ENCODE measurements at regions not wholly inside any gene's neighbourhood (a gene's known extent, or its start where the extent isn't known, plus 50 kb on each side); places are given as distances from the start of the nearest gene placed in this dataset.
A peak's percentile ranks its signal among the peaks of the same experiment; 100 is the strongest.
"Not testable (repeated sequence)": the region's sequence is repeated elsewhere in the genome, so short reads cannot be mapped to it uniquely, and the experiment has no call there.

- no peak overlapping the region for H3K4me3 ChIP-seq (ENCODE audit: low read depth, low read length)
- no peak for DNase-seq (ENCODE audit: low read depth)
These were observed 52.9 kb upstream of the HDDC2 start for GRCh38 chr6:125354649-125355048.

- no peak for DNase-seq (ENCODE audit: low read depth)
- H3K4me3 ChIP-seq (ENCODE audit: low read depth, low read length), result no peak overlapping the region
These were observed 55.1 kb upstream of the HDDC2 start for GRCh38 chr6:125356884-125357283.

DNA sequence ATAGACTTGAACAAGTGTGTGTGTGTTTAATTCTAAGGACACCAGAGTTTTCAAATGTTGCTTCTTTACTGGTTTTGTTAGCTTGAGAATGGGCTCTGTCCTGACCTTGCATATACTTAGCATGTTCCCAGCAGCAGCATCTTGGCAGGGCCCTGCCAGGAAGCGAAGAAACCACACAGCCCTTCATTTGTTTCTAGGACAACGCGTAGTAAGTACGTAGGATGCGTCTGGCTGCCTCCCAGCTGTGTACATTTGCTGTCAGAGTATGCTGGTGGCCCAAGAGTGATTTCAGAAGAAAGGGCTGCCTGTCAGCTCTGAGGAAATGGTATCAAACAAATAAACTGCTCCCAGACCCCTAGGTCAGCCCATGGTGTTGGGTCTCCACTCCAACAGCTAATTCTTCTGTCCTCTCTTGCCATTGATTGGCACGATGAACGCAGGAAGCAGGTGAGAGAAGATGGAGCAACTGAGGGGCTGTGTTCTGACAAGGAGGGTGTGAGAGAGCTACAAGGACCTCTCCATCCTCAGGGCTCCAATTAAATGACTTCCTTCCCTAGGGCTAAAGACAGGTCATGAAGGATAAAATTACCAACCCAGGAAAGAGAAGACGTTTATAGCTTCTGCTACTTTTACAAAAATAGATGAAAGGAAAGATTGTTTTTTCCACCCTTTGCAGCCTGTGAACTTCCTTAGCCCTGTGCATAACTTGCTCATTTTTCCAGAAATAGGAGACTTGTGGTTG, 55.9 kb upstream of the HDDC2 start:
- DNase-seq (ENCODE audit: low read depth), result no peak

GRCh38 chr6:125358898-125359297, 57.1 kb upstream of the HDDC2 start:
- no peak overlapping the region for H3K4me3 ChIP-seq (ENCODE audit: low read depth, low read length)
- DNase-seq (ENCODE audit: low read depth), result no peak

More for the DNA sequence above, 55.9 kb upstream of the HDDC2 start:
- no peak overlapping the region for H3K4me3 ChIP-seq (ENCODE audit: low read depth, low read length)

- DNase-seq (ENCODE audit: low read depth), result no peak
- H3K4me3 ChIP-seq (ENCODE audit: low read depth, low read length), result no peak overlapping the region
These were observed 60.1 kb upstream of the HDDC2 start for GRCh38 chr6:125361868-125362267.

GRCh38 chr6:125363039-125363823, 61.5 kb upstream of the HDDC2 start:
- peak overlapping the region; percentile 54 for H3K4me3 ChIP-seq (ENCODE audit: low read depth, low read length)
- peak; percentile 64 for DNase-seq (ENCODE audit: low read depth)

GRCh38 chr6:125363824-125364165, 62.0 kb upstream of the HDDC2 start:
- no peak for DNase-seq (ENCODE audit: low read depth)
- H3K4me3 ChIP-seq (ENCODE audit: low read depth, low read length), result peak overlapping the region; percentile 54

GRCh38 chr6:125365230-125365629, 63.5 kb upstream of the HDDC2 start:
- no peak overlapping the region for H3K4me3 ChIP-seq (ENCODE audit: low read depth, low read length)
- no peak for DNase-seq (ENCODE audit: low read depth)

DNA sequence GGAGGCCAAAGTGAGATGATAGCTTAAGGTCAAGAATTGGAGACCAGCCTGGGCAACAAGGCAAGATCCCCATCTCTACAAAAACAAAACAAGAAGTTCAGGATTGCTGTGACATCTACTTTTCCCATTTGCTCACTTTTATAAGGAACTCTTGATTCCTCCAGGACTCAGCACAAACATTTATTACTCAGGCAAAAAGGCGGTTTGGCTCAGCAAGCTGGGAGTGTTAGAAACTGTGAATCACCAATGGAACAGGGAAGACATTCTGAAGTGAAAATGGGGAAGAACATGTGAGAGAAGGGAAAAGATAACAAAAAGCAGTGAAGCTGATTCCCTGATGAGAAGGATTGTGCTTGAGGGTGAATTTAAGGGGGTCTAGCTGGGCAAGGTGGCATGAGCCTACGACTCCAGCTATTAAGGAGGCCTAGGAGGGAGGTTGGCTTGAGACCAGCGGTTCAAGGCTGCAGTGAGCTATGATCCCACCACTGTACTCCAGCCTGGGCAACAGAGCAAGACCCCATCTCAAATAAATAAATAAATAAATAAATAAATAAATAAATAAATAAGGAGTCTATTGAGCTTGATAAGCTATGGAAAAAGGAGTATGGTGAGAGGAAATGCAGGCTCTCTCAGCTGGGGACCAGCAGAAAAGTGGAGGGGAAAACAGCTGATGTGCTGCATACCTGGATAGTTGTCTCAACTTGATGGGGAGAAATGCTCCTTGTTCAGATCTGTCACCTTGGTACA, 65.4 kb upstream of the HDDC2 start:
- no peak overlapping the region for H3K4me3 ChIP-seq (ENCODE audit: low read depth, low read length)
- DNase-seq (ENCODE audit: low read depth), result no peak

DNA sequence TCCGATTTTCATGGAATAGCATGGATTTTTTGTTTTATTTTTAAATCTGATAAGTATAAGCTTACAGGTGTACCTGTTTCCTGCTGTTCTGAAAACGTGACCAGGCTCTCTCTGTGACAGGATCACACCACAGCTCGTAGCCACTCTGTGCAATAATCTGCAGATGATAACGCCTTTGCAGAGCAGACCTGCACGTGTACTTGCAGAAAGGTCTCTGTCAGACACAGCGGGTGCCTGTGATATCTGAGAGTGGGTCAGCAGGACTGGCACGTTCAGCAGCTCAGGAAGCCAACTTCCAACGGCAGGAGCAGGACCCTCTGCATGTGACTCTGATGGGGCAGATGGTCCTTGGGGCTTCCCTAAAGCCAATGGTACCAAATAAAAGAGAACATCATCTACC, 68.6 kb upstream of the HDDC2 start:
- DNase-seq (ENCODE audit: low read depth), result no peak
- H3K4me3 ChIP-seq (ENCODE audit: low read depth, low read length), result no peak overlapping the region

GRCh38 chr6:125375013-125375412, 73.2 kb upstream of the HDDC2 start:
- DNase-seq (ENCODE audit: low read depth), result no peak
- H3K4me3 ChIP-seq (ENCODE audit: low read depth, low read length), result no peak overlapping the region

- H3K4me3 ChIP-seq (ENCODE audit: low read depth, low read length), result no peak overlapping the region
- DNase-seq (ENCODE audit: low read depth), result peak; percentile 56
These were observed 74.1 kb upstream of the HDDC2 start for GRCh38 chr6:125375821-125376220.

DNA sequence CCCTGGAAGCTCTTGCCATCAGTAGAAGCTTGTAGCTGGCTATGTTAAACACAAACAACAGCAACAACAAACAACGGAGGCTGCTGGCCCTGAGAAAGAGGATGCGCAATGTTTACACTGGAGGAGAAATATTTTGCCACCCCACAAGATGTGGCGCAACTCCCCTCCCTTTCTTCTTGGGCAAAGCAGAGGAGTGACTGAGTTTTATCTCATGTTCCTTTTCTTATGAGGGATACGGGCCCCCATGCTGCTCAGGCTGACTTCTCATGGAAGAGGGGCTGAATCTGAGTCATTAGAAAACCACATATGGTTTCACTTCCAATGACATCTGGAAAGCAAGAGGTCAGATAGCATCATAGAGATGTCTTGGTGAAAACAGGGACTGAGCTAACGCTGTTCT, 75.9 kb upstream of the HDDC2 start:
- DNase-seq (ENCODE audit: low read depth), result peak; percentile 84
- H3K4me3 ChIP-seq (ENCODE audit: low read depth, low read length), result no peak overlapping the region

DNA sequence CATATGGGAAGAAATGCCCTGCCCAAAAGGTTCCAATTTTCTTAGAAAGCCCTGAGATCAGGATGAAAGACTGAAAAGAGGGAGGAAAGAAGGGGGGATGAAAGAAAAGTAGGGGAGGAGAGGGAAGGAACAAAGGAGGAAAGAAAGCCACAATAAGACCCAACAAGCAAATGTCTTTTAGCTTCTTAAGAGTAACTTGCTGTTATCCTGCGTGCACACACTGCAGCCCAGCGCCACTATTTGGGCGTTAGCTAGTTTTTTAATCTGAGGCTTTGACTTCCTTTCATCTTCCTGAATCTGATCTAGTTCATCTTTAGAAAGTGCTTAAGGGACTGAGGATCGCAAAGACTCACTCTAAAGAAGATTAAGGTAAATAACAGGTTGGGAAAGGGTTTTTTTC, 77.4 kb upstream of the HDDC2 start:
- no peak overlapping the region for H3K4me3 ChIP-seq (ENCODE audit: low read depth, low read length)
- DNase-seq (ENCODE audit: low read depth), result no peak

GRCh38 chr6:125380474-125380873, 78.7 kb upstream of the HDDC2 start:
- DNase-seq (ENCODE audit: low read depth), result no peak

DNA sequence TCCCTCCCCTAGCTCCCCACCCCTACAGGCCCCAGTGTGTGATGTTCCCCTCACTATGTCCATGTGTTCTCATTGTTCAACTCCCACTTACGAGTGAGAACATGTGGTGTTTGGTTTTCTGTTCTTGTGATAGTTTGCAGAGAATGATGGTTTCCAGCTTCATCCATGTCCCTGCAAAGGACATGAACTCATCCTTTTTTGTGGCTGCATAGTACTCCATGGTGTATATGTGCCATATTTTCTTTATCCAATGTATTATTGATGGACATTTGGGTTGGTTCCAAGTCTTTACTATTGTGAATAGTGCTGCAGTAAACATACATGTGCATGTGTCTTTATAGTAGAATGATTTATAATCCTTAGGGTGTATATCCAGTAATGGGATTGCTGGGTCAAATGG, 84.6 kb upstream of the HDDC2 start:
- not testable (repeated sequence) for H3K4me3 ChIP-seq (ENCODE audit: low read depth, low read length); DNase-seq (ENCODE audit: low read depth)

More at GRCh38 chr6:125380474-125380873, 78.7 kb upstream of the HDDC2 start:
- no peak overlapping the region for H3K4me3 ChIP-seq (ENCODE audit: low read depth, low read length)

- H3K4me3 ChIP-seq (ENCODE audit: low read depth, low read length), result no peak overlapping the region
- no peak for DNase-seq (ENCODE audit: low read depth)
These were observed 90.9 kb upstream of the HDDC2 start for GRCh38 chr6:125392682-125393081.

GRCh38 chr6:125393449-125393858, 91.7 kb upstream of the HDDC2 start:
- no peak for DNase-seq (ENCODE audit: low read depth)

DNA sequence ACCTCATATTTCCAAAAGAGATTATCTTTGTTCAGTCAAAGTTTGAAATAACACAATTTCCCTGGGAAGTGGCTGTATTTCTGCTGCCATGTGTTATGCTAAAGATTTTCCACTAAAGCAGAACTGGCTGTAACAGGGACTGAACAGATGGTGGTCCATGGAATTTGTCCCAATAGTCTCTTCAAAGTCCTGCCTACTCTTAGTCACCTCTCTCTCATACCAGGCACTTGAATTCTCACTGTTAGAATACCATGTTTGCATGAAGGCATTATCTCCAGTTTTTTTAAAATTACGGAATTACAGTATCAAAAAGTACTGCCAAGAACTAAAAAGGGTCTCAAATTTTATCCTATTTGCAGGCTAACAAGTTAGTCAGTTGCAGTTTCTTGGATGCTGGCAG, 105.0 kb upstream of the HDDC2 start:
- H3K4me3 ChIP-seq (ENCODE audit: low read depth, low read length), result no peak overlapping the region
- DNase-seq (ENCODE audit: low read depth), result no peak

More at GRCh38 chr6:125393449-125393858, 91.7 kb upstream of the HDDC2 start:
- no peak overlapping the region for H3K4me3 ChIP-seq (ENCODE audit: low read depth, low read length)

GRCh38 chr6:125414507-125414906, 112.7 kb upstream of the HDDC2 start:
- H3K4me3 ChIP-seq (ENCODE audit: low read depth, low read length), result no peak overlapping the region
- DNase-seq (ENCODE audit: low read depth), result no peak

Measured in skeletal muscle cell (primary cell).